22Rv1 (cell line): ENCODE measurements at regions not wholly inside any gene's neighbourhood (a gene's known extent, or its start where the extent isn't known, plus 50 kb on each side); places are given as distances from the start of the nearest gene placed in this dataset.
A peak's percentile ranks its signal among the peaks of the same experiment; 100 is the strongest.

Experiments
- H3K27ac ChIP-seq: fragments of 450-650 bp; 2 replicates; pipeline ENCODE4 v1.5.1; 2017
- ZFX ChIP-seq: fragments of 450-650 bp; IDR thresholded peaks from 2 replicates; pipeline ENCODE4 v1.6.1; 2017; ENCODE audit warnings: antibody characterized with exemption, borderline replicate concordance
- TF ChIP-seq, protein P1 (sequence below): fragments of 450-650 bp; IDR thresholded peaks from 2 replicates; pipeline ENCODE4 v1.5.1; 2017; ENCODE audit warnings: mild to moderate bottlenecking

DNA sequence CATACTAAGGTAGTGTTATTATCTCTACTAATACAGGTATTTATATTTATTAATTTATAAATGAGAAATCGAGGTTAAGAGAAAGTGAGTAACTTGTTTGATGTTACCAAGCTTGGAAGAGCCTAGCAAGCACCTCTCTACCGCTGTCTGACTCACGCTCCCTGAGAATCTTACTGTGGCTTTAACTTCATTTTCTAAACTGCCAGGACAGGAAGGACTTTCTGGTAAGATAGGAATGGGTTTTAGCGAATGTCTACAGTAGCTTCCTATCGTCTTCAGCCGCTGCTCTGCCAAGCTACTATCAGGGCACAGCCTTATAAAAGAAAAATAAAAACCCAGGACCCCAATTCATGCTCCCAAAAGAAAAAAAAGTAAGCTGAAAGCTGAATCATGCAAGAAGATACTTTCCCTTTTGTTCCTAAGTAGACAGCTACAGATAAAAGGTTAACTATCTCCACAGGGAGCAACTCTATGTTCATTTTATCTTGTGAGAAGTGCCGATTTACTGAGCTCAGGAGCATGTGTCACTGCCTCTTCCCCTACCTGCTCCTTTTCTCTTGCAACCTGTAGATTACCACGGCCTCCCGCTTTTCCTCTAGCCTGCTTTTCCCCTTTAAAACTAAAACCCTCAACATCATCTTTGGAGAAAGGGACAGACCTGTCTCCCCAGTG lies 60.2 kb downstream of the THNSL1 start:
- TF ChIP-seq ZFX = no peak
- TF ChIP-seq, protein P1, sequence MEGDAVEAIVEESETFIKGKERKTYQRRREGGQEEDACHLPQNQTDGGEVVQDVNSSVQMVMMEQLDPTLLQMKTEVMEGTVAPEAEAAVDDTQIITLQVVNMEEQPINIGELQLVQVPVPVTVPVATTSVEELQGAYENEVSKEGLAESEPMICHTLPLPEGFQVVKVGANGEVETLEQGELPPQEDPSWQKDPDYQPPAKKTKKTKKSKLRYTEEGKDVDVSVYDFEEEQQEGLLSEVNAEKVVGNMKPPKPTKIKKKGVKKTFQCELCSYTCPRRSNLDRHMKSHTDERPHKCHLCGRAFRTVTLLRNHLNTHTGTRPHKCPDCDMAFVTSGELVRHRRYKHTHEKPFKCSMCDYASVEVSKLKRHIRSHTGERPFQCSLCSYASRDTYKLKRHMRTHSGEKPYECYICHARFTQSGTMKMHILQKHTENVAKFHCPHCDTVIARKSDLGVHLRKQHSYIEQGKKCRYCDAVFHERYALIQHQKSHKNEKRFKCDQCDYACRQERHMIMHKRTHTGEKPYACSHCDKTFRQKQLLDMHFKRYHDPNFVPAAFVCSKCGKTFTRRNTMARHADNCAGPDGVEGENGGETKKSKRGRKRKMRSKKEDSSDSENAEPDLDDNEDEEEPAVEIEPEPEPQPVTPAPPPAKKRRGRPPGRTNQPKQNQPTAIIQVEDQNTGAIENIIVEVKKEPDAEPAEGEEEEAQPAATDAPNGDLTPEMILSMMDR = no peak
- no peak overlapping the region for H3K27ac ChIP-seq

- TF ChIP-seq, protein P1 = no peak
- no peak for TF ChIP-seq ZFX
- peak overlapping the region; percentile 61 for H3K27ac ChIP-seq
Measured at GRCh38 chr10:25078658-25079431, 62.4 kb downstream of the THNSL1 start.

DNA sequence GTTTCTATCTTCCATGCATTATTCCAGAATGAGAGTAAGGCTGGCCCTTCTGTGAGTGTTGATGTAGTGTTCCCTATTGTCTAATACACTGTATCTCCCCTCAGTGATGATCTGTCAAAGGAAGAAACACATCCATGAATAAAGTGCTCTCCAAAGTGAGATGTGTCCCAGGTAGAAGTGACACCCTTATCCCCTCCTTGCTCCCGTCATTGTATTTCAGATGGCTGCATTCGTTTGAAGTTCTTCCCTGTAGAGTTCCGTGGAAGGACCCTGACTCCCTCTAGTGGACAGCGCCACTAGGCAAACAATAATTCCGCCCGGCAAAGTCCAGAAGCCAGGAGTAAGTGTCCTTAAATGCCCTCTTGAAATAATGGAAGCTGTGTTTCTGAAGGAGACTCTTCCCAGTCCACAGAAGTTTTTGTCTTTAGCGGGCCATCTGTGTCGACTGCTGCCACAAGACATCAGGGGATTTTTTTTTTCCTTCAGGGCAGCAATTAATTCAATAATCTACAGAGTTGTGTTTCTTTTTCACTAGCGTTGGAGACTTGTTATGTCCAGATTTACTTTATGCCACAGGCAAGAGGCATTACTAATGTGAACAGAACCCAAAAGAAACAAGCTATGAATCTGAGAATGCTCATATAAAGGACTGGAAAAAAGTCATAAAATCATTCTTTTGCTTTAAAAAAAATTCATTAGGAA lies 64.6 kb downstream of the THNSL1 start:
- no peak for TF ChIP-seq ZFX
- TF ChIP-seq, protein P1 = peak; percentile 94
- H3K27ac ChIP-seq = no peak overlapping the region

DNA sequence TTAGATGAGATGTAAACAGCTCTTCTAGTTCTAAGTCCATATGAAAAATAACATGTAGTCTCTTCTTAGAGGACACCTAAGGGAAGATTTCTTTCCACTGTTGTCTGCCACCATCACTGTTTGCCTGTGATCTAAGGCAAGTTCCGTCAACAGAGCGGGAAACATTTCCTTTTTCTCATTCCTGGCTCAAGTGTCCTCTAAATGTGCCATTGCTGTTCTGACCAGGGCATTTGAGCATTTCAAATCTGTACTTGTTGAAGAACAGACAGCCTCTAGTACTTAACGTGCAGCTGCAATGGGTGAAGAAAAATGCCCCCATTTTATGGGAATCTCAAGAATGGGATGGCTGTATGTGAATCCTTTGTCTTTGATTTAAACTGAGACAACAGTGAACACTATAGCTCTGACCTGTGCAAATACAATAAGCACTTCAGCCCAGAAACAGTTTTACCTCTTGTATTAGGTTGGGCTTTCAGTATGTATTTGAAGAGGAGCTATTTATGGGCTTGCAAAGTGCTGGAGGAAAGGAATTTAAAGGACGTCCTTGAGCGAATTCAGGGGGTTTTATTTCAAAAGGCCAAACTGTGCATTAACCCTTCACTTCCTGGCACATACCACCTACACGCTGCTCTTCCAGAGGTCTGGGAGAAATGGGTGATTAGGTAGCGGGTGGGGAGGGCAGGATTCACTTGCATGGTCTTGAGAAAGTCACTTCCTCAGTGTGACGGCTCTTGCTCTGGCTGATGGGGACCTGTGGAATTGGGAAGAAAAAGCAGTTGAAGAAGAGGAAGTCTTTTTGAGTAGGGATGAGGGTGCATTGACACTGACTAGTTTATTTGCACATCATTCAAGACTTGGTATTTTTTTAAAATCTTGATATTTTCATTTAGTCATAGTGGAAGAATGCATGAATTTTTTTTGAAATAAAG lies 66.1 kb downstream of the THNSL1 start:
- no peak for TF ChIP-seq ZFX
- TF ChIP-seq, protein P1 = no peak
- H3K27ac ChIP-seq = no peak overlapping the region

- no peak overlapping the region for H3K27ac ChIP-seq
- TF ChIP-seq, protein P1 = no peak
- no peak for TF ChIP-seq ZFX
Measured at GRCh38 chr10:25083546-25084111, 67.2 kb downstream of the THNSL1 start.

- no peak for TF ChIP-seq ZFX
- TF ChIP-seq, protein P1 = no peak
- H3K27ac ChIP-seq = no peak overlapping the region
Measured at GRCh38 chr10:25084447-25084846, 68.0 kb downstream of the THNSL1 start.
